Tibial artery (tissue), 4 donors: ENCODE measurements at regions not wholly inside any gene's neighbourhood (a gene's known extent, or its start where the extent isn't known, plus 50 kb on each side); places are given as distances from the start of the nearest gene placed in this dataset.

Experiments used
- DNase-seq, 2 donors: peaks; one replicate each; pipeline ENCODE4 v3.0.0-alpha.2; 2019
- H3K27ac ChIP-seq, 2 donors: fragments of 200-600 bp; sonication (generic) in 1 of 2; 1 replicate in 1 of 2; 2 replicates in 1 of 2; pipeline ENCODE4 v1.5.1; 2018 to 2019; ENCODE audit warnings: mild to moderate bottlenecking in 1 of 2
- H3K27me3 ChIP-seq, 2 donors: fragments of 200-600 bp; sonication (generic) in 1 of 2; one replicate each; pipeline versions ENCODE4 v1.5.1 to v1.6.0; 2016 to 2019
- H3K36me3 ChIP-seq, 3 donors: fragments of 200-600 bp; sonication (generic) in 2 of 3; one replicate each; pipeline ENCODE4 v1.5.1; 2016 to 2019; ENCODE audit warnings: mild to moderate bottlenecking in 2 of 3
- H3K4me1 ChIP-seq, 4 donors: fragments of 200-600 bp; sonication (generic) in 2 of 4; 1 replicate in 3 of 4; 2 replicates in 1 of 4; pipeline ENCODE4 v1.5.1; 2016 to 2019
- H3K4me3 ChIP-seq, 2 donors: fragments of 200-600 bp; sonication (generic) in 1 of 2; 1 replicate in 1 of 2; 2 replicates in 1 of 2; pipeline ENCODE4 v1.5.1; 2018 to 2019; ENCODE audit warnings: mild to moderate bottlenecking in 2 of 2
- H3K9me3 ChIP-seq, 3 donors: fragments of 200-600 bp; sonication (generic) in 1 of 3; one replicate each; pipeline ENCODE4 v1.5.1; 2016 to 2019
- CTCF ChIP-seq, 2 experiments: fragments of 200-600 bp in 1 of 2; fragments of 450-650 bp in 1 of 2; IDR thresholded peaks; one replicate each; pipeline ENCODE4 v1.5.1; 2017 to 2019; ENCODE audit warnings: antibody characterized with exemption in 2 of 2, mild to moderate bottlenecking in 1 of 2, moderate library complexity in 1 of 2
- intact Hi-C: fragments of 100-400 bp; cut with DNase I; formaldehyde crosslinking; loops from one replicate; pipeline ENCODE4 v1.15.0; 2023; ENCODE audit warnings: low total_unique reads

- intact Hi-C loops: no loop called here
- no peak for DNase-seq
Observed at GRCh38 chr7:80403686-80404241, 108.1 kb downstream of the GNAT3 start.

GRCh38 chr7:80401708-80402107, 110.2 kb downstream of the GNAT3 start:
- H3K27ac ChIP-seq: no peak overlapping the region
- H3K27me3 ChIP-seq: no peaks in the 10 kb centered on the region
- no peak for DNase-seq
- no peaks in the 10 kb centered on the region for H3K4me1 ChIP-seq
- no peaks in the 10 kb centered on the region for H3K9me3 ChIP-seq
- no peak for TF ChIP-seq CTCF (IDR thresholded peaks at IDR 0.05)
- H3K4me3 ChIP-seq: no peak overlapping the region
- no peaks in the 10 kb centered on the region for H3K36me3 ChIP-seq
- intact Hi-C loops: no loop called here

More at GRCh38 chr7:80403686-80404241, 108.1 kb downstream of the GNAT3 start:
- Histone ChIP-seq H3K4me1 (no peaks in the 10 kb centered on the region), H3K36me3 (no peaks in the 10 kb centered on the region), H3K27ac (no peak overlapping the region), H3K4me3 (no peak overlapping the region), H3K27me3 (no peaks in the 10 kb centered on the region), H3K9me3 (no peaks in the 10 kb centered on the region)
- no peak for TF ChIP-seq CTCF (IDR thresholded peaks at IDR 0.05)

GRCh38 chr7:80393786-80394185, 118.1 kb downstream of the GNAT3 start:
- no peak for TF ChIP-seq CTCF (IDR thresholded peaks at IDR 0.05)
- H3K4me3 ChIP-seq: no peak overlapping the region
- intact Hi-C loops: loop anchor here (10.0 kb wide), 1 partner anchor 329 kb away; no protein-coding TSS in a partner anchor
- H3K4me1 ChIP-seq: no peaks in the 10 kb centered on the region
- no peaks in the 10 kb centered on the region for H3K27me3 ChIP-seq
- no peaks in the 10 kb centered on the region for H3K9me3 ChIP-seq
- DNase-seq: no peak
- no peaks in the 10 kb centered on the region for H3K36me3 ChIP-seq
- H3K27ac ChIP-seq: no peak overlapping the region

GRCh38 chr7:80392229-80393169, 119.4 kb downstream of the GNAT3 start:
- no peak for DNase-seq
- Histone ChIP-seq H3K27ac (no peak overlapping the region), H3K4me1 (no peaks in the 10 kb centered on the region), H3K4me3 (no peak overlapping the region), H3K27me3 (no peaks in the 10 kb centered on the region), H3K36me3 (no peaks in the 10 kb centered on the region), H3K9me3 (no peaks in the 10 kb centered on the region)
- TF ChIP-seq CTCF (IDR thresholded peaks at IDR 0.05): peak; percentile 58 to 68
- intact Hi-C loops: loop anchor here (10.0 kb wide), 1 partner anchor 328 kb away; no protein-coding TSS in a partner anchor

- Histone ChIP-seq H3K9me3 (no peaks in the 10 kb centered on the region), H3K4me1 (peaks cover 0 to 27% (median 3%) of the 10 kb centered on the region in 4 donors), H3K27me3 (no peaks in the 10 kb centered on the region), H3K36me3 (no peaks in the 10 kb centered on the region), H3K4me3 (no peak overlapping the region), H3K27ac (no peak overlapping the region)
- intact Hi-C loops: loop anchor here (10.0 kb wide), 1 partner anchor 253 kb away; the partner anchor contains the start of gene GNAI1
- no peak for TF ChIP-seq CTCF (IDR thresholded peaks at IDR 0.05)
- DNase-seq: no peak
Observed at GRCh38 chr7:80387634-80388193, 124.2 kb downstream of the GNAT3 start.
